HG03097 (cell line): ENCODE measurements at regions not wholly inside any gene's neighbourhood (a gene's known extent, or its start where the extent isn't known, plus 50 kb on each side); places are given as distances from the start of the nearest gene placed in this dataset.

Experiments
- ATAC-seq: cut with Tn5 transposase; IDR thresholded peaks from one replicate; pipeline ENCODE4 v1.9.1; 2021; ENCODE audit not compliant: unreplicated experiment, low FRiP score

- ATAC-seq, result no peak
Measured at GRCh38 chr9:126123927-126124326, 202.7 kb upstream of the MVB12B start.

GRCh38 chr9:126125177-126125576 lies 201.5 kb upstream of the MVB12B start:
- no peak for ATAC-seq

GRCh38 chr9:126125577-126125976 lies 201.1 kb upstream of the MVB12B start:
- no peak for ATAC-seq

GRCh38 chr9:126125992-126126409 lies 200.6 kb upstream of the MVB12B start:
- ATAC-seq, result no peak

GRCh38 chr9:126126807-126127206 lies 199.8 kb upstream of the MVB12B start:
- no peak for ATAC-seq

GRCh38 chr9:126127591-126127990 lies 199.0 kb upstream of the MVB12B start:
- ATAC-seq, result no peak

- ATAC-seq, result no peak
Measured at GRCh38 chr9:126128494-126129142, 198.0 kb upstream of the MVB12B start.

- no peak for ATAC-seq
Measured at GRCh38 chr9:126131066-126132010, 195.3 kb upstream of the MVB12B start.

- no peak for ATAC-seq
Measured at GRCh38 chr9:126132746-126133145, 193.9 kb upstream of the MVB12B start.

- no peak for ATAC-seq
Measured at GRCh38 chr9:126144196-126144595, 182.4 kb upstream of the MVB12B start.

GRCh38 chr9:126144603-126145456 lies 181.8 kb upstream of the MVB12B start:
- no peak for ATAC-seq

GRCh38 chr9:126145887-126146253 lies 180.8 kb upstream of the MVB12B start:
- ATAC-seq, result no peak

- ATAC-seq, result no peak
Measured at GRCh38 chr9:126146254-126147145, 180.1 kb upstream of the MVB12B start.

GRCh38 chr9:126147186-126147935 lies 179.3 kb upstream of the MVB12B start:
- ATAC-seq, result no peak

GRCh38 chr9:126147936-126148870 lies 178.4 kb upstream of the MVB12B start:
- ATAC-seq, result no peak

- no peak for ATAC-seq
Measured at GRCh38 chr9:126148994-126149393, 177.6 kb upstream of the MVB12B start.

- ATAC-seq, result no peak
Measured at GRCh38 chr9:126149661-126150060, 177.0 kb upstream of the MVB12B start.

- no peak for ATAC-seq
Measured at GRCh38 chr9:126150411-126151030, 176.1 kb upstream of the MVB12B start.
